ENCODE measurements at regions not wholly inside any gene's neighbourhood (a gene's known extent, or its start where the extent isn't known, plus 50 kb on each side); places are given as distances from the start of the nearest gene placed in this dataset.

DNA sequence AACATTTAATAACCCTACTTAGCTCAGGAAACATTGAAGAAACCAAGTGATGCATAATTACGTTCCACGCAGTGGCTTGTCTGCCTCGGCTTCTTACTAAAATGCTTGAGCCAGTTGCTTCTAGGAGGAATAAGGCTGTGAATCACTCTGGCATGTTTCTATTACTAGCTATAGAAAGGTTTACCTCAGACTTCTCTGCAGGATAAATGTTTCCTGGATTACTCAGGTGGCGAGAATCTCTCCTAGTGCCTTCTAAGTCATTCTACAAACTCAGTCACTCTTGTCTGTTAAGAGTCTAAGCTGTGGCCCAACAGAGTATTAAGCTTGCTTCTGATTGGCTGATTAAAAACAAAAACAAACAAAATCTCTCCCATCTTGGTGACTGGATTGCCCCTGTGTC, 92.0 kb upstream of the RALGPS2 start:
- H3K9me3 ChIP-seq (ENCODE audit: low read length) = no peaks in the 10 kb centered on the region
- H3K36me3 ChIP-seq (ENCODE audit: insufficient read depth, low read length) = no peaks in the 10 kb centered on the region
- TF ChIP-seq EZH2 (IDR thresholded peaks at IDR 0.05; ENCODE audit: borderline replicate concordance, low read length) = no peak
- TF ChIP-seq, protein P1, sequence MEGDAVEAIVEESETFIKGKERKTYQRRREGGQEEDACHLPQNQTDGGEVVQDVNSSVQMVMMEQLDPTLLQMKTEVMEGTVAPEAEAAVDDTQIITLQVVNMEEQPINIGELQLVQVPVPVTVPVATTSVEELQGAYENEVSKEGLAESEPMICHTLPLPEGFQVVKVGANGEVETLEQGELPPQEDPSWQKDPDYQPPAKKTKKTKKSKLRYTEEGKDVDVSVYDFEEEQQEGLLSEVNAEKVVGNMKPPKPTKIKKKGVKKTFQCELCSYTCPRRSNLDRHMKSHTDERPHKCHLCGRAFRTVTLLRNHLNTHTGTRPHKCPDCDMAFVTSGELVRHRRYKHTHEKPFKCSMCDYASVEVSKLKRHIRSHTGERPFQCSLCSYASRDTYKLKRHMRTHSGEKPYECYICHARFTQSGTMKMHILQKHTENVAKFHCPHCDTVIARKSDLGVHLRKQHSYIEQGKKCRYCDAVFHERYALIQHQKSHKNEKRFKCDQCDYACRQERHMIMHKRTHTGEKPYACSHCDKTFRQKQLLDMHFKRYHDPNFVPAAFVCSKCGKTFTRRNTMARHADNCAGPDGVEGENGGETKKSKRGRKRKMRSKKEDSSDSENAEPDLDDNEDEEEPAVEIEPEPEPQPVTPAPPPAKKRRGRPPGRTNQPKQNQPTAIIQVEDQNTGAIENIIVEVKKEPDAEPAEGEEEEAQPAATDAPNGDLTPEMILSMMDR (IDR thresholded peaks at IDR 0.05; ENCODE audit: low read length) = no peak
- no peak overlapping the region for H2AFZ ChIP-seq (ENCODE audit: low read length)
- H3K4me3 ChIP-seq (ENCODE audit: low read depth, low read length, poor library complexity, severe bottlenecking) = no peak overlapping the region
- H3K4me2 ChIP-seq (ENCODE audit: low read length) = no peak overlapping the region
- H3K79me2 ChIP-seq (ENCODE audit: insufficient read depth, low read length) = no peaks in the 10 kb centered on the region
- no peak overlapping the region for H3K9ac ChIP-seq (ENCODE audit: low read length)
- no peaks in the 10 kb centered on the region for H3K9me2 ChIP-seq (ENCODE audit: low read depth, low read length)
- no peaks in the 10 kb centered on the region for H3K27me3 ChIP-seq (ENCODE audit: insufficient read depth, low read length)
- H3K27ac ChIP-seq (ENCODE audit: low read depth, low read length, poor library complexity, severe bottlenecking) = peak overlapping the region; percentile 13
- H3K4me1 ChIP-seq (ENCODE audit: insufficient read depth, low read length, severe bottlenecking) = peaks cover 33% of the 10 kb centered on the region
- no peaks in the 10 kb centered on the region for H4K20me1 ChIP-seq (ENCODE audit: insufficient read depth, low read length)
- no peaks in the 10 kb centered on the region for H3F3A ChIP-seq (ENCODE audit: insufficient read depth, low read length)

DNA sequence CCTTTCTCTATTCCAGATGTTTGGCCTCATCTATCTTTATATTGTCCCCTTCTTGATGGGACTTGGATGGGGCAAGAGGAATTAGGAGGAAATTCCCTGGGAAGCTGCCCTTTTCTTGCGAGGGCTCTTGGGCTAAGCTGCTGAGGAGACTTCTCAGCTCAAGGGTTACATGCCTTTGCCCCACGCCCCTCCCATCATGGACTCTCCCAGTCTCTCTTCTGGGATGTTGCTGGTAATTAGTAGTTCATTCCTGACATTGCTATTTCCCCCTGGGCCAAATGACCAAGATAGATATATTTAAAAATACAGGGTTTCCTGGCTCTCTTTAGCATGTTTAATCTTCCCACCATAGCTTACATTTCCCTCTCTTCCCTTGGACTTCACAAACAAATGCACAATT, 90.6 kb upstream of the RALGPS2 start:
- no peak for TF ChIP-seq EZH2 (IDR thresholded peaks at IDR 0.05; ENCODE audit: borderline replicate concordance, low read length)
- TF ChIP-seq, protein P1 (IDR thresholded peaks at IDR 0.05; ENCODE audit: low read length) = no peak
- no peaks in the 10 kb centered on the region for H3K9me3 ChIP-seq (ENCODE audit: low read length)
- H3K9me2 ChIP-seq (ENCODE audit: low read depth, low read length) = no peaks in the 10 kb centered on the region
- no peaks in the 10 kb centered on the region for H3K27me3 ChIP-seq (ENCODE audit: insufficient read depth, low read length)
- H3K79me2 ChIP-seq (ENCODE audit: insufficient read depth, low read length) = no peaks in the 10 kb centered on the region
- no peak overlapping the region for H3K4me3 ChIP-seq (ENCODE audit: low read depth, low read length, poor library complexity, severe bottlenecking)
- no peak overlapping the region for H2AFZ ChIP-seq (ENCODE audit: low read length)
- H3K36me3 ChIP-seq (ENCODE audit: insufficient read depth, low read length) = no peaks in the 10 kb centered on the region
- H3K9ac ChIP-seq (ENCODE audit: low read length) = no peak overlapping the region
- peaks cover 35% of the 10 kb centered on the region for H3K4me1 ChIP-seq (ENCODE audit: insufficient read depth, low read length, severe bottlenecking)
- H3K4me2 ChIP-seq (ENCODE audit: low read length) = no peak overlapping the region
- no peaks in the 10 kb centered on the region for H4K20me1 ChIP-seq (ENCODE audit: insufficient read depth, low read length)
- H3F3A ChIP-seq (ENCODE audit: insufficient read depth, low read length) = no peaks in the 10 kb centered on the region
- no peak overlapping the region for H3K27ac ChIP-seq (ENCODE audit: low read depth, low read length, poor library complexity, severe bottlenecking)

DNA sequence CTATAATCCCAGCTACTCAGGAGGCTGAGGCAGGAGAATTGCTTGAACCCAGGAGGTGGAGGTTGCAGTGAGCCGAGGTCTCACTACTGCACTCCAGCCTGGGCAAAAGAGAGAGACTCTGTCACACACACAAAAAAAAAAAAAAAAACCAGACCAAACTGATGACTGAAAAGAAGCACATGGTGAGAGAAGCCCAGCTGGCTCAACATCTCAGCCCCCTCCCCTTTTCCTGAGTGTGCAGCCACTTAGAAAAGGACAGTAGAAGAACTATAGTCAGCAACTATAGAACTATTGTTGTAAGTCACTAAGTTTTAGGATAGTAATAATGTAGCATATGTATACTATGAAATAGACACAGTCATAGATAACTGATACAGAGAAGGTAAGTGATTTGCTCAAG, 87.2 kb upstream of the RALGPS2 start:
- Histone ChIP-seq H3K4me2 (ENCODE audit: low read length) (no peak overlapping the region), H4K20me1 (ENCODE audit: insufficient read depth, low read length) (no peaks in the 10 kb centered on the region), H3F3A (ENCODE audit: insufficient read depth, low read length) (no peaks in the 10 kb centered on the region), H3K36me3 (ENCODE audit: insufficient read depth, low read length) (no peaks in the 10 kb centered on the region), H3K9me3 (ENCODE audit: low read length) (no peaks in the 10 kb centered on the region), H3K9ac (ENCODE audit: low read length) (peak overlapping the region; percentile 14; the same call in 1 of the 2 replicates), H3K4me3 (ENCODE audit: low read depth, low read length, poor library complexity, severe bottlenecking) (no peak overlapping the region), H3K4me1 (ENCODE audit: insufficient read depth, low read length, severe bottlenecking) (peaks cover 54% of the 10 kb centered on the region), H3K27ac (ENCODE audit: low read depth, low read length, poor library complexity, severe bottlenecking) (peak overlapping the region; percentile 65), H2AFZ (ENCODE audit: low read length) (no peak overlapping the region), H3K79me2 (ENCODE audit: insufficient read depth, low read length) (no peaks in the 10 kb centered on the region), H3K27me3 (ENCODE audit: insufficient read depth, low read length) (no peaks in the 10 kb centered on the region), H3K9me2 (ENCODE audit: low read depth, low read length) (no peaks in the 10 kb centered on the region)
- no peak for TF ChIP-seq EZH2 (IDR thresholded peaks at IDR 0.05; ENCODE audit: borderline replicate concordance, low read length)
- TF ChIP-seq, protein P1 (IDR thresholded peaks at IDR 0.05; ENCODE audit: low read length) = no peak
